GM12864 (cell line): ENCODE measurements at regions not wholly inside any gene's neighbourhood (a gene's known extent, or its start where the extent isn't known, plus 50 kb on each side); places are given as distances from the start of the nearest gene placed in this dataset.

Experiments
- DNase-seq: peaks from one replicate; pipeline ENCODE4 v3.0.0-alpha.2; 2011; ENCODE audit warnings: low read depth
- H3K4me3 ChIP-seq: 2 replicates; pipeline ENCODE4 v1.5.1; 2011; ENCODE audit warnings: mild to moderate bottlenecking, low read depth, low read length, control low read depth
- TF ChIP-seq, protein P1 (sequence below): IDR thresholded peaks from 2 replicates; pipeline ENCODE4 v1.5.1; 2011; ENCODE audit warnings: low read depth, mild to moderate bottlenecking, moderate library complexity, low read length, control low read depth, inconsistent platforms; ENCODE audit errors: missing control alignments

- no peak for DNase-seq
- H3K4me3 ChIP-seq: no peak overlapping the region
- TF ChIP-seq, protein P1, sequence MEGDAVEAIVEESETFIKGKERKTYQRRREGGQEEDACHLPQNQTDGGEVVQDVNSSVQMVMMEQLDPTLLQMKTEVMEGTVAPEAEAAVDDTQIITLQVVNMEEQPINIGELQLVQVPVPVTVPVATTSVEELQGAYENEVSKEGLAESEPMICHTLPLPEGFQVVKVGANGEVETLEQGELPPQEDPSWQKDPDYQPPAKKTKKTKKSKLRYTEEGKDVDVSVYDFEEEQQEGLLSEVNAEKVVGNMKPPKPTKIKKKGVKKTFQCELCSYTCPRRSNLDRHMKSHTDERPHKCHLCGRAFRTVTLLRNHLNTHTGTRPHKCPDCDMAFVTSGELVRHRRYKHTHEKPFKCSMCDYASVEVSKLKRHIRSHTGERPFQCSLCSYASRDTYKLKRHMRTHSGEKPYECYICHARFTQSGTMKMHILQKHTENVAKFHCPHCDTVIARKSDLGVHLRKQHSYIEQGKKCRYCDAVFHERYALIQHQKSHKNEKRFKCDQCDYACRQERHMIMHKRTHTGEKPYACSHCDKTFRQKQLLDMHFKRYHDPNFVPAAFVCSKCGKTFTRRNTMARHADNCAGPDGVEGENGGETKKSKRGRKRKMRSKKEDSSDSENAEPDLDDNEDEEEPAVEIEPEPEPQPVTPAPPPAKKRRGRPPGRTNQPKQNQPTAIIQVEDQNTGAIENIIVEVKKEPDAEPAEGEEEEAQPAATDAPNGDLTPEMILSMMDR: no peak
These were observed 234.1 kb downstream of the OPA1 start for GRCh38 chr3:193827040-193827669.

GRCh38 chr3:193827871-193828270 lies 234.9 kb downstream of the OPA1 start:
- no peak for DNase-seq
- TF ChIP-seq, protein P1: no peak
- no peak overlapping the region for H3K4me3 ChIP-seq

DNA sequence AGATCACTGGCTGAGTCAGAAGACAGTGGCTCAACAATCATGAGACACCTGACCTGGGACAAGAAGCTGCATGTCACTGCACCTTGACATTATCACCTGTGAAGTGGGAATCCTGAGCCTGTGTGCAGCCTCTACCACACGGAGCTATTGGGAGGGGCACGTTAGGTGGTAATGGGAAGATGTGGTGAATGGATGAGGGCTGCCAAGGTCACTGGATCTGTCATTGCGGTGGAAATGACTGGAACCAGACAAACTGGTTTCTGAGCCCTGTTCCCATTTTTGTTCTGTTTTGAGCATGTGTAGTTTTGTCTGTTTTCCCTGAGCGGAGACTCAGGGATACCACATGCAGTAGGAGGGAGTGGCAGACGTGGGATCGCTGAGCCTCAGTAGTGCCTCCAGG lies 235.5 kb downstream of the OPA1 start:
- H3K4me3 ChIP-seq: no peak overlapping the region
- no peak for DNase-seq
- TF ChIP-seq, protein P1: no peak

- no peak for DNase-seq
- TF ChIP-seq, protein P1: no peak
- H3K4me3 ChIP-seq: no peak overlapping the region
These were observed 236.8 kb downstream of the OPA1 start for GRCh38 chr3:193829781-193830180.

- H3K4me3 ChIP-seq: no peak overlapping the region
- TF ChIP-seq, protein P1: no peak
- no peak for DNase-seq
These were observed 237.8 kb downstream of the OPA1 start for GRCh38 chr3:193830791-193831191.

GRCh38 chr3:193831495-193832455 lies 238.8 kb downstream of the OPA1 start:
- TF ChIP-seq, protein P1: no peak
- H3K4me3 ChIP-seq: no peak overlapping the region
- peak; percentile 38 for DNase-seq
